ENCODE measurements at regions not wholly inside any gene's neighbourhood (a gene's known extent, or its start where the extent isn't known, plus 50 kb on each side); places are given as distances from the start of the nearest gene placed in this dataset.
A peak's percentile ranks its signal among the peaks of the same experiment; 100 is the strongest.

DNA sequence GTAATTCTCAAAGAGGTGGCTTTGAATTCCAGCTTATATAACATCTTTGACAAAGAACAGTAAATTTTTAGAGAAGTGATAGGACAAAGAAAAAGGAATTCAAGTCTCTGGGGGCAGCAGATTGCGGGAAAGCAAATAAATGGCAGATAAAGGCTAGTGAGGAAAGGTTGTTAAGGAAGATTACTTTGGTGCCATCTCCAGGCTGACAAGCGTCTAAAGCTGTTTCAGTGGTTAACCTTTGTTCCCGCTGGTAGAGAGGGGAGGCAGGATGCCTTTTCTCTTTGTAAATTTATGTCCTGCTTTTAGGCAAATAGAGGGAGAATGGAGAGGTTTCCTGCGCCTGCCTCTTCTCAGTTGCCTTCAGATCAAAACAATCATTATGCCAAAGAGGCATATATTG lies 431.2 kb upstream of the CHST9 start:
- no peak for DNase-seq

DNA sequence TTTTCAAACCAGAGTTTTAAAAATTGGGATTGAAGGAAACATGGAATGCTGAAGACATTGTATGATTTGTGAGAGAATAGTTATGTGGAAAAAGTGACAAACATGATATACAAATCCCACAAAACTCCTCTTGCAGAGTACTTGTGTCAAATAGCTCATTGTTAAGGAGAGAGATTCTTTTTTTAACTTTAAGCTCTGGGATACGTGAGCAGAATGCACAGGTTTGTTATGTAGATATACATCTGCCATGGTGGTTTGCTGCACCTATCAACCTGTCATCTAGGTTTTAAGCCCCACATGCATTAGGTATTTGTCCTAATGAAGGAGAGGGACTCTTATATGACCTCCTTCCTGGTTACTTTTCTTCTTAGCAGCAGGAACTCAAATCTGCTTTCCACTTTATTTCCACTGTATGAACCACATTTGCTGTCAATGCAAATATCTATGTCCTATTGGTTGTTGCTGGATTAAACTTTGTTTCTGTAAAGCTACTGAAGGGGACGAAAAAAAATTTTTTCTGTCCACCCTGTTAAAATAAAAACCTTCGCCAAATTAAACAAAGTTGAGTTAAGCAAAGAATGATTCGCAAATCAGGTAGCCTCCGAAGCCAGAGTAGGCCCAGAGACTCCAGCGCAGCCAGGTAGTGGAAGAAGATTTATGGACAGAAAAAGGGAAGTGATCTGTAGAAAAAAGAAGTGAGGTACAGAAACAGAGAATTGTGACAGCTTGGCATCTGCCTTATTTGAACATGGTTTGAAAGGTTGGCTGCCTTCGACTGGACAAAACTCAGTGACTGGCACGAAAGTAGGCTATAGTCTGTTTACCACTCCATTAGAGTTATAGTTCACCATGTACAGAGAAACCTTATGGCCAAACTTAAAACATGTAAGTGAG lies 430.1 kb upstream of the CHST9 start:
- DNase-seq: no peak

DNA sequence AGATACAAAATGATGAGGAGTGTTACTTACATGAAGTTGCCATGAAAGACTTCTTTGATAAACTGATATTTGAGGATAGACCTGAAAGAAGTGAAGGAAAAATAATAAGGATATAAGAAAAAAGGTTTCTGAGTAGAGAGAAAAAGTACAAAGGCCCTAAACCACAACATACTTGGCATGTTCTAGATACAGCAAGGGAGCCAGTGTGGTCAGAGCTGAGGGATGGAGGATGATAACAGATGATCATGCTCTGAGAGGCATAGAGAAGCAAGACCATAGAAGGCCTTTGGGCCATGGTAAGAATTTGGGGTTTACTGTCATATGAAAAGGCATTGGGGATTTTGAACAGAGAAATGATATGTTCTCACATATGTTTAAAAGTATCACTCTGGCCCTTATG lies 424.1 kb upstream of the CHST9 start:
- DNase-seq: no peak

DNA sequence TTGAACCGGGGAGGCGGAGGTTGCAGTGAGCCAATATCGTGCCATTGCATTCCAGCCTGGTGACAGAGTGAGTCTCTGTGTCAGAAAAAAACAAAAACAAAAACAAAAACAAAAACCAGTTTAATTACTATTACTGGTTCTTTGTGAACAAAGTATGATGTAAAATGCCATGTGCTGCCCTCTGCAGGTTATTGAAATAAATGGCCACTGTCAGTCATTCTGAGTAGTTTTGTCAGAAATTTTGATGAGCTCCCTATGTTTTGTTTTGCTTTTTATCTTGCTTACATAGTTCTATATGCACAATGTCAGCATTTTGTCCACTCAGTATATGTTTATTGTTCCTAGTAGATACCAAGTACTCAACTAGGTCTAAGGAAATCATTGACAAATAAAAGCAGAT lies 423.6 kb upstream of the CHST9 start:
- no peak for DNase-seq

DNA sequence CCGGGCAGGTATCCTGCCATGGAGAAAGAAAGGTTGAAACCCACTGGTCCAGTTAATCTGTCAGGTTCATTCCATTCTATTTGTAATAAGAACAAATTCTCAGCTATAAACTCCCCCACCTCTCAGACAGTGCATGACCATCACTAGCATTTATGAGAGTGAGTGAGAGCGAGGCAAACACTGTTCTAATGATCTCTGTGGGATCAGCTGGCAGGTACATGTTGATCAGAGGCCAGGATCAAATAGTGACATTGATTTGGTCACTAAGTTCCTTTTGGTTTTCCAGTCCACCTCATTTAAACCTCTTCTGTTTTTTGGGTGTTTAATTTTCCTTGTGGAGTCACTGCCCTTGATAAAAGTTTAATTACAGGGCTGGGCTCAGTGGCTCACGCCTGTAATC lies 423.1 kb upstream of the CHST9 start:
- no peak for DNase-seq

DNA sequence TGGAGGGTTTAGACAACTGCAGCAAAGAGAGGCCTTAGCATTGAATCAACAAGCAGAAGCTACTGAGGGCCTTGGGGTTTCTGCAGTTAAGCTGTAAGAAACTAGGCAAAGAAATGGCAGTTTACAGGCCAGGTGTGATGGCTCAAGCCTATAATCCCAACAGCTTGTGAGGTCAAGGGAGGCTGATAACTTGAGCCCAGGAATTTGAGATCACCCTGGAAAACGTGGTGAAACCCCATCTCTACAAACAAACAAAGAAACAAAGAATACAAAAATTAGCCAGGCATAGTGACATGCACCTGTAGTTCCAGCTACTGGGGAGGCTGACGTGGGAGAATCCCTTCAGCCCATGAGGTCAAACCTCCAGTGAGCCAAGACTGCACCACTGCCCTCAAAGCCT lies 421.6 kb upstream of the CHST9 start:
- no peak for DNase-seq

DNA sequence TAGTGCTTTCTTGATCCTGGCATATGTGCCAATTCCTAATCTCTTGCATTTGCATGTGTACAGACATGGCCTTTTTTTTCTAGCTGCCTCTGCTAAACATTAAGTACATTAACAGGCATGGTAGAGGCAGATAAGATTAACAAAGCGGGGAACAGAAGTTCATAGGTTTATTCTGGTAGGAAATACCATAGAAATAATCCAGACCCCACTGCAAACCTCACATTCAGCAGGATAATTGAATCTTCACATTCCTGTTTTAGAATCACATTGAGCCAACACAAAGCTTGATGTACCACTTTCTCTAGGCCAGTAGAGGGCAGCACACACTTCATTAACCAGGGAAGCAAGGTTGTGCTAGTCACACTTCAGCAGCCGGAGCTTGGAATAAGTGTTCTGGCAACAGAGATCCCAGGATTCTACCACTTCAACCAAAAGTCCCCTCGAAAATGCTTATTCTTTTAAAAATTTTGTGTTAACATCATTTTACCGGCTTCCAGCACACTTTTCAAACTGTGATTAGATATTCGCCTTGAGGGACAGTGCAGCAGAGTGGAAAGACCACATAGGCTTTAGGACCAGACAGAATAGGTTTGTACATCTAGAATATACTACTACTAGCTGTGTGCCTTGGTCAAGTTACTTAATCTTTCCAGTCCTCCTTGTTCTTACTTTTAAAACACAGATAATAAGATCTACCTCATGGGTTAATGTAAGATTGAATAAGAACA lies 420.2 kb upstream of the CHST9 start:
- DNase-seq: peak; percentile 76

DNA sequence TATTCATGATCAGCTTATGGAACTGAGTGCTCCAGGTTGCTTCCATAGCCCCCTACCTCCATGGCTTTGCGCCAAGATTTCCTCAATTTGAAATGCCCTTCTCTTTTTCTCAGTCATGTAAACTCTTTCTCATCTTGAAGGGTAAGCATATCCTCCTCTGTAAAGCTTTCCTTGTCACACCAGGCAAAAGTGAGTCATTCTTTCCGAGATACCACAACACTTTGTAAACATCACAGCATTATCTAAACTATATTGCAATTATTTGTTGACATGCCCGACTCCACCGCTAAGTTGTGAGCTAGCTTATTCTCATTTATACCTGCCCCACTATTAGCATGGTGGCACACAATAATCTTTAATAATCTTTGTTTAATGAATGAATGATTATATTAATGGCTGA lies 419.5 kb upstream of the CHST9 start:
- no peak for DNase-seq

DNA sequence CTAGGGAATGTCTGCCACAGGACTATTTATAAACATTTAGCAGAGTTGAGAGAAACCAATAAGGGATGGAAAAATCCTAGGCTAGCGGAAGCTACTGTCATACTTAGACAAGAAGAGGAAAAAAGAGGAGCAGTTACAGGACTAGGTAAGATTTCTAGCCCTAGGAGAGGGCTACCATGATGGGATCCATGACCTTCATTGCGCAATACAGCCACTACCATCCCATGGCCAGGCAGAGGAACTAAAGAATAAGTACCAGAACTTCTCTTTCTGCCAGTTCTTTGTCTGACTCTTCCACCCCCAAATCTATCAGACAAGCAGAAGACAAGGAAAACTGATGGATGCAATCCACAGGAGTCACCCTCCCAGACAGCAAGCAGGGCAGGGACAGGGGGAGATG lies 417.0 kb upstream of the CHST9 start:
- DNase-seq: no peak

DNA sequence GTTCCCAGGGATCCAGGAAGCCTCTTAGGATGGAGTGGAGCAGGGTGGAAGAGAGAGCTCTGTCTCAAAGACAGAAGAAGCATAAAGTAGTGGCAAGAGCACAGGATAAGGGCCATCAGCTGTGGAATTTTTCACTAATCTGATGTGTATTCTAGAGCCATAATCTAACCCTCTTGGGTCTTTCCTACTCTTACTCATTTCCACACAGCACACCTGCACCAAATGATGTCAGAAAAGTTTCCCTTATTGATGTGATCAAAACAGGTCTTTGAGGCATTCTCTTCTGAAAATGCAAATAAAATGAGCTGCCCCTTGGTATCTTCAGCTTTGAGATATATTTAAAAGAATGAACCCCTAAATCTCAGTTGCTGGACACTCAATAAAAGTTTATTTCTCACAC lies 415.1 kb upstream of the CHST9 start:
- no peak for DNase-seq

DNA sequence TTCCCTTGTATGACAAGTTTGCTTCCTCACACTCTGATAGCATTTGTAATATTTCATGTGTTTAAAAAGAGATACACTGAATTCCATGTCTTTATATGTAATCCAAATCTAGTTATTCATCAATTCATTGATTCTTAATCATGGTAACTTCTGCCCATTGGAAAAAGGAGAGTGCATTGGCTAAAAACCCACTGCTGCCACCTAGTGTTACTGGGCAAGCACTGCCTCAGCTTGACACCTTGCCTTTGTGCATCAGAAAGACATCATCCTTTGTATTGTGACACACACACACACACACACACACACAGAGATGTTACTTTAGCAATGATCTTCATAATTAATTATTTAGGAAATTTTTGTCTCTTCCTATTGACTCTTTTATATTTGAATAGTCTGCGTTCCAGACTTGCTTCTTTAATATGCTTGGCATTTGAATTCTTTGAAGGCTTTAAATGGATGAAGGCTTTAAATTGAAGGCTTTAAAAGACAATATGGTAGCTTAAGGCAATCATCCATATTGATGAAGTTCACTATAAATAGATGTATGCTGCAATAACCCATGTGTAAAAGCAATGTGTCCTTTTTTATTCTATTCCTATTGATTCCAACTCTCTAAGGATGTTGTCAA lies 414.2 kb upstream of the CHST9 start:
- DNase-seq: no peak

DNA sequence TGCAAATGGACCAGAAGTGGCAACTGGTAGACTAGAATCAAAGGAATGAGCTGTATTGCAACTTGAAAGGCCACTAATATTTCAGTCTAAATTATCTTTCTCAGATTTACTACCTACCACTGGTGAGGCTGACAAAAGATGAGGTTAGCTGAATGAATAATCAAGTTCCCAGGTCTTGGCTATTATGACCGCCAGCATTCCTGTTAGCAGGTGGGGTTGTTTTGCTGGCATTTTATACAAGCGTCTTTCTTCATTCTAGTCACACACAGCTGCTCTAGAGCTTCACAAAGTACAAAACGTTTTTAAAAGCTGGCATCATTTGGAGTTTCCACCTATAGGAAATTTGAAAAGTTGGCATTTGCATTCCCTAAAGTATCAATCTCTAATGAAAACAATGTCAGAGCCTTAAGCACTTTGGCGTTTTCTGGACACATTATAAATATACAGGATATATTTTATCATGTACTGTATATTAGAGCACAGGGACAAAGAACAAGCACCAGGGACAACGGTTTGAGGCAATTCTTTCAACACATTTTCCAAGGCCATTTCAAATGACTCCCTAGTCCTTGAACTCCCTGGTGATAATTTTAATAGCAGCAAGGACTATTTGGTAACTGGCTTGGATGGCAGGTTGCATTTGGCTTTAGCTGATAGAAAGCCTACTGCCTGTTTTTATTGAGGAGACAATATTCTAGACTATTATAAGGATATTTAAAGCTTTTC lies 410.2 kb upstream of the CHST9 start:
- DNase-seq: no peak

DNA sequence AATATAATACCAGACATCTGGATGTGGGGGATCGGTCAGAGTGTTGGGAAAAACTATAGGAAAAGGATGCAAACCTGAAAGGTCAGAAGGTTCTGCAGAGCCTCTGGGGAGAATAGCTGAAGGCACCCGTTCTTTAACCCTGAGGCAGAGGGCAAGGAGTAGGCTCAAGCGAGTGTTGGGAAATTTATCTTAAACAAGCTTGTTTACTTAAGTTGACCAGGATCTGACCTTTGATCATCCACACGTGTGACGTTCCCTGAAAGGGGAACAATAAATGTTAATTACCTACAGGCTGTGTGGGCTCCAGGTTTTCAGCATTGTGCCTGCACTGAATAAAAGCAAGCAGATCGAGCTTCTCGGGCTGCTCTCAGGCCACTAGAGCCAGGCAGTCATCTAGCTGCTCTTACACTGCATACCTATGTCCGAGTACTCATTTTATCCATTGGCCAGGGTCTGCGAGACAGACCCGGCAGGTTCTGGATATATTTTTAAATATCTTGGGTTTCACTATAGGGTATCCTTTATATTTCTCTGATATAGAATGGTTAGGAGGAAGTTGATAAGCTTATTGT lies 400.6 kb upstream of the CHST9 start:
- no peak for DNase-seq

DNA sequence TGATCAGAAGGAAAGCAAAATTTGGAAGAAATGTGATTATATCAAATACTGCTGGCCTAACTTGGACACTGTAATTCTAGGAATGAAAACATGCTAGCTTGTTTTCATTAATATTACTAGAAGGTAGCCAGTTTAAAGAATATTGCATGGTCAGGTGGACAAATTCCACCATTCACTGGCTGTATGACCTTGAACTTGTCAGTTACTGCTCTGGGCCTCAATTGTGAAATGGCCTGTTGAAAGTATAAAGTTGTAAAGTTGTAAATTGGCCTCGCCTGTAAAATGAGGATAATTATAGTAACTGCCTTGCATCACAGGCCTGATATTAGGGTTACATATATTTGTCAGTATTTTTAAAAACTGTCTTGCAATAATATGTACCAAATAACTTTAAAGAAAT lies 398.4 kb upstream of the CHST9 start:
- DNase-seq: no peak

DNA sequence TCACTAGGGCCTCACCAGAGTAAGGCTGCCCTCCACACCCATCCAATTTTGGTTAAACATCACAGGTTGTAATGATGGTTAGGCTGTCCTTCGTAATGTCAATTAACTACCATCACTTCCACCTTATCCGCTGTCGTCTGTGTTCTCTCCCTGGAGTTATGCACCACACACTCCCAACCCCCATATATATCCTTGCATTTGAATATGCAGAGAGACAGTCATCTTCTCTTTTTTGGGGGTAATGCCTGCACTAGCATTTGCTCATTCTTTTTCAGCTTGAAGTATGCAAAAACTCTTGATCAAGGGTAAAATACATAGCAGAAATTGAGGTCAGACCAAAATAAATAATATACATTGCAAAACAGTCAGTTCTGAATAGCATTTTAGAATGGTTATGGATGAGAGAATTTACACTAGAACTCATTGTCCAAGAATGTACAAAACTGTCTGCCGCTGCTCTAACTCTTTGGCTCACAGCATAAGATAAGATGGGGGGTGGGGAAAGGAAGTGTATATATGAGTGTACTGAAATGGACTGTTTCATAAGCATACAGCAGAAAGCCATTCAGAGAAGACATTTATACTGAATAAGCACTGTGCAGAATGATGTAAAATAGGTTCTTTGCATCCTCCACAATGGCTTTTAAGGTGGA lies 397.8 kb upstream of the CHST9 start:
- DNase-seq: no peak

DNA sequence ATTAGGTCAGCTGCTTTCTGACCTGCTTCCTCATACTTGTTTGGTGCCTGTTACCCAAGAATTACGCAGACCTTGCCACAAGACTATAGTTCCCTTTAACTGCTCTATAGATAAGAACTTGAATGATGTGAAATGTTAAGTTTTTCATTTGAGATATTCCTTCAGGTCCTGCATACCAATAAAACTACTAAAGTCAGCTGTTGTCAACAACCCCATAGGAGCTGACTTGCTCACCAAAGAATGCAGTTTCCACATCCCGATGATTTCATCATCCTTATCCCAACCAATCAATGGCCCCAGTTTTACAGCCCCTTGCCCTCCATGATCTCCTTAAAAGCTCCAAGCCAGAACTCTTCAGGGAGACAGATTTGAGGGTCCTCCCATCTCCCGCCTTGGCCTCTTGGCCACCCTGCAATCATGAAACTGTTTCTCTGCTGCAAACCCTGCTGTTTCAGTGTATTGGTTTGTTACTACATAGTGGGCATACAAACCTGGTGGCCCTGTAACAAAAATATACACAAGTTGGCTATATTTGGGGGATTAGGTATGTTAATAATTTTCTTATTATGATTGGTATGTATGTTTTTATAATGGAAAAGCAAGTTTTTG lies 396.3 kb upstream of the CHST9 start:
- DNase-seq: no peak

DNA sequence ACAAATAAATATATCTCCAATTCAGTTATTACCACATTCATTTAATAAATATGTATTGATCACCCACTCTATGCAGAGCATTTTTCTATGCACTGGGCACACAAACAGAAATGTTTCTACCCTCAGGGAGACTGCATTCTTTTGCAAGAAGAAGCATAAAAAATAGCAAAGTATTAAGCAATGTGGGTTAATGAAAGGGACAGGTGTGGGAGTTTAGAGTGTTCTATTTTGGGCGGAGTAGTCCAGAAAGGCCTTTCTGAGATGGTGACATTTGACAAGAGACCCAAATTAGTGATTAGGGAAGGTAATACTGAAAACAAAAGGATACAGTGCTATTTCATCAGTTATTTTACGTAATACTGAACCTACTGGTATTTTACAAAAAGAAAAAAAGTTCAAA lies 394.3 kb upstream of the CHST9 start:
- no peak for DNase-seq

DNA sequence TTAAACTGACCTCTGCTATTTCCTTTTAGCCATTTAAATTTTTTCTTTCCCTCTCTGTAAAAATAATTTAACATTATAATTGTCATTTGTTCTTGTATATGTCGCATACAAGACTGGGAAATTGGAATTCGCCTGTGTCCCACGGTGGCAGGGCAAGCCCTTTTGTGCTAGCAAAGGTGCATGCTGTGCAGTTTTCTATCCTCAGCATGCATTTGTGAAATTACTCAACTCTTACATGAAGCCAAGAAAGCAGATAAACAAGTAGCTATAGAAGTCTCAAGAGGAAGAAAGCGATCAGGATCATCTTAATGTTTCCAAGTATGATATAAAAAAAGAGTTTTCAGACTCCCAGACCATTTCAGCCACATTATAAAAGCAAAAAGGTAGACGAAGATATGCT lies 392.6 kb upstream of the CHST9 start:
- no peak for DNase-seq

DNA sequence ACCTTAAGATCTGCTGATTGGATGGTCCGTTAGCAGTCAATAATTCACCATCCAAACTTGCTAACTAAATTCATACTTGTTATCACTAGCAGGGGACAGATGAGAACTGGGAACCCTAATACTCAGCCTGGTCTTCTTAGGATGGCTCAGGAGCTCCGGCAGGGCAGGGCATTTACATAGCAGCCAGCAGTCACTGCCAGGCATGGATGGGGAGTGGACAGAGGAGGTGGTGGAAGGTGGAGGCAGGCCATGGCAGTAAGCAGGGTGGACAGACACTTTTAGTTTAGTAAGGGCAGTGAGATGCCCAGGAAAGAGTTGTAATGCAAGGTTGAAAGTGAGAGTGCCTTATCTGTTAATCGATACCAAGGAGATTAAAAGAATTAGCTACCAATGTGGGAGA lies 392.2 kb upstream of the CHST9 start:
- no peak for DNase-seq

DNA sequence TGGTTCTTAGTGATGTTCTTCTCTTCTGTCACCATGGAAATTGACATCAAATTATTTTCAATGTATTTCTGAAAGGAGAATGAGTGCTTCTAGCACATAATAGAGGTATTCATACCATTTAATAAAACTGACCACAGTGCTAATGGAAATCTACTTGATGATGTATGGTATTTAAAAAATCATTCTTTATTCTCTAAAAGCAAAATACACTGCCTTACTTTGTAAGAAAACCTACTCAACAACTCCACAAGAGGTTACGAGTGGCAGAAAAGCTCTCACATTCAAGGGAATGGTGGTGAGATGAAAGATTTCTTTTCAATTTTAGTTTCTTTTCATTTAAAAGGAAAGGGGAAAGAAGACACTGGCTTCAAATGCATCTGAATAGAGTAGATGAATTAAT lies 382.3 kb upstream of the CHST9 start:
- DNase-seq: no peak

DNA sequence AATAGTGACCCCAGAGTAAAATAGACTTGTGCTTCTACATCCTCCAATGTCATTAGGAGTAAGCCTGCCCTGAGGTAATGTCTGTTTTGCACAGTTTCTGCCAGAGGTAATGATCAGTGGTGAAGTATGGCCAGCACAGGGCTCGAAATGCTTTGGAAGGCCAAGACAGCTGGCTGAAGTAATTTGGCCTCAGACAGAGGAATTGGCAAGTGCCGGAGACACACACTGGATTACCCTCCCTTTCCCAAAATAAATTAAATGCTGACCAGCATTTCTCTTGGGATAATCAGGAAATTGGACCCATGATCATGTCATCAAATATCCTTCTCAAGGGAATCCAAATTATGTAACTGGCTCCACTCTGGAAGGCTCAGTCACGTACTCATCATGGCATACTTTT lies 379.0 kb upstream of the CHST9 start:
- no peak for DNase-seq
